HG03139 (cell line): ENCODE measurements at regions not wholly inside any gene's neighbourhood (a gene's known extent, or its start where the extent isn't known, plus 50 kb on each side); places are given as distances from the start of the nearest gene placed in this dataset.

Experiments used
- ATAC-seq: cut with Tn5 transposase; IDR thresholded peaks from one replicate; pipeline ENCODE4 v1.9.1; 2021; ENCODE audit not compliant: unreplicated experiment

- ATAC-seq = no peak
These were observed 277.2 kb upstream of the ADRA1B start for GRCh38 chr5:159638954-159639559.

GRCh38 chr5:159639590-159639989, 276.7 kb upstream of the ADRA1B start:
- no peak for ATAC-seq

GRCh38 chr5:159640446-159640845, 275.8 kb upstream of the ADRA1B start:
- ATAC-seq = no peak

- no peak for ATAC-seq
These were observed 275.4 kb upstream of the ADRA1B start for GRCh38 chr5:159640921-159641320.

GRCh38 chr5:159641371-159642039, 274.8 kb upstream of the ADRA1B start:
- no peak for ATAC-seq

- ATAC-seq = no peak
These were observed 273.9 kb upstream of the ADRA1B start for GRCh38 chr5:159642379-159642778.

- ATAC-seq = no peak
These were observed 272.2 kb upstream of the ADRA1B start for GRCh38 chr5:159644053-159644452.

GRCh38 chr5:159645179-159645846, 271.0 kb upstream of the ADRA1B start:
- no peak for ATAC-seq

- no peak for ATAC-seq
These were observed 265.5 kb upstream of the ADRA1B start for GRCh38 chr5:159650803-159651202.

- ATAC-seq = no peak
These were observed 260.4 kb upstream of the ADRA1B start for GRCh38 chr5:159655757-159656409.

GRCh38 chr5:159657298-159657697, 259.0 kb upstream of the ADRA1B start:
- no peak for ATAC-seq

GRCh38 chr5:159657771-159658170, 258.5 kb upstream of the ADRA1B start:
- no peak for ATAC-seq

GRCh38 chr5:159658266-159658925, 257.9 kb upstream of the ADRA1B start:
- ATAC-seq = no peak

- no peak for ATAC-seq
These were observed 255.9 kb upstream of the ADRA1B start for GRCh38 chr5:159660401-159660800.

- no peak for ATAC-seq
These were observed 252.3 kb upstream of the ADRA1B start for GRCh38 chr5:159663986-159664385.

GRCh38 chr5:159667286-159667685, 249.0 kb upstream of the ADRA1B start:
- no peak for ATAC-seq

- ATAC-seq = no peak
These were observed 247.7 kb upstream of the ADRA1B start for GRCh38 chr5:159668556-159668955.

GRCh38 chr5:159669559-159669958, 246.7 kb upstream of the ADRA1B start:
- no peak for ATAC-seq

GRCh38 chr5:159671886-159672285, 244.4 kb upstream of the ADRA1B start:
- ATAC-seq = no peak

- ATAC-seq = no peak
These were observed 242.7 kb upstream of the ADRA1B start for GRCh38 chr5:159673538-159673937.

GRCh38 chr5:159678657-159679392, 237.5 kb upstream of the ADRA1B start:
- no peak for ATAC-seq
